Gastrocnemius medialis (tissue), 4 donors: ENCODE measurements at regions not wholly inside any gene's neighbourhood (a gene's known extent, or its start where the extent isn't known, plus 50 kb on each side); places are given as distances from the start of the nearest gene placed in this dataset.

Source experiments
- POLR2A ChIP-seq, 2 donors: fragments of 450-650 bp; IDR thresholded peaks; one replicate each; pipeline ENCODE4 v1.6.1; 2017; ENCODE audit warnings: antibody characterized with exemption in 2 of 2, mild to moderate bottlenecking in 2 of 2, moderate library complexity in 2 of 2
- TF ChIP-seq, protein P1 (sequence below), 5 experiments: fragments of 450-650 bp in 3 of 5; fragments of 200-600 bp in 2 of 5; sonication (generic) in 2 of 5; IDR thresholded peaks in 4 of 5; conservative IDR thresholded peaks in 1 of 5; 1 replicate in 4 of 5; 2 replicates in 1 of 5; pipeline ENCODE4 v1.5.1; 2016 to 2019; ENCODE audit warnings: antibody characterized with exemption in 5 of 5, mild to moderate bottlenecking in 3 of 5, moderate library complexity in 3 of 5

DNA sequence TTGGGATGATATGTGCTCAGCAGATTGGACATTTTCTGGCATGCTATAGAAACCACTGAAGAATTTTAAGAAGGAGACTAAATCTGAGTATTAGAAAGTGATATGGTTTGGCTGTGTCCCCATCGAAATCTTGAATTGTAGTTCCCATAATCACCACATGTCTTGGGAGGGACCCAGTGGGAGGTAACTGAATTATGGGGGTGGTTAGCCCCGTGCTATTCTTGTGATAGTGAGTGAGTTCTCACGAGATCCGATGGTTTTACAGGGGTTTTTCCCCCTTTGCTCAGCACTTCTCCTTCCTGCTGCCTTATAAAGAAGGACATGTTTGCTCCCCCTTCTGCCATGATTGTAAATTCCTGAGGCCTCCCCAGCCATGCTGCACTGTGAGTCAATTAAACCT, 535.9 kb upstream of the VRK2 start:
- TF ChIP-seq, protein P1, sequence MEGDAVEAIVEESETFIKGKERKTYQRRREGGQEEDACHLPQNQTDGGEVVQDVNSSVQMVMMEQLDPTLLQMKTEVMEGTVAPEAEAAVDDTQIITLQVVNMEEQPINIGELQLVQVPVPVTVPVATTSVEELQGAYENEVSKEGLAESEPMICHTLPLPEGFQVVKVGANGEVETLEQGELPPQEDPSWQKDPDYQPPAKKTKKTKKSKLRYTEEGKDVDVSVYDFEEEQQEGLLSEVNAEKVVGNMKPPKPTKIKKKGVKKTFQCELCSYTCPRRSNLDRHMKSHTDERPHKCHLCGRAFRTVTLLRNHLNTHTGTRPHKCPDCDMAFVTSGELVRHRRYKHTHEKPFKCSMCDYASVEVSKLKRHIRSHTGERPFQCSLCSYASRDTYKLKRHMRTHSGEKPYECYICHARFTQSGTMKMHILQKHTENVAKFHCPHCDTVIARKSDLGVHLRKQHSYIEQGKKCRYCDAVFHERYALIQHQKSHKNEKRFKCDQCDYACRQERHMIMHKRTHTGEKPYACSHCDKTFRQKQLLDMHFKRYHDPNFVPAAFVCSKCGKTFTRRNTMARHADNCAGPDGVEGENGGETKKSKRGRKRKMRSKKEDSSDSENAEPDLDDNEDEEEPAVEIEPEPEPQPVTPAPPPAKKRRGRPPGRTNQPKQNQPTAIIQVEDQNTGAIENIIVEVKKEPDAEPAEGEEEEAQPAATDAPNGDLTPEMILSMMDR (IDR thresholded peaks at IDR 0.05 in 4 of 5, conservative IDR thresholded peaks at IDR 0.05 in 1 of 5) = no peak
- no peak for TF ChIP-seq POLR2A (IDR thresholded peaks at IDR 0.05)
